Neural cell (in vitro differentiated cells): ENCODE measurements at regions not wholly inside any gene's neighbourhood (a gene's known extent, or its start where the extent isn't known, plus 50 kb on each side); places are given as distances from the start of the nearest gene placed in this dataset.

ENCODE experiments used
- H2AFZ ChIP-seq: fragments of 200-600, 300-800 bp; sonication (generic), shearing (Covaris generic); 2 replicates; pipeline ENCODE4 v1.6.0; 2014; ENCODE audit warnings: low read depth, mild to moderate bottlenecking, antibody characterized with exemption, low read length, moderate library complexity
- H3F3A ChIP-seq: fragments of 200-600 bp; shearing (Covaris generic); 2 replicates; pipeline ENCODE4 v1.6.1; 2016; ENCODE audit warnings: mild to moderate bottlenecking, moderate library complexity, mixed read lengths, antibody characterized with exemption, low read length; ENCODE audit not compliant: insufficient read depth, poor library complexity, severe bottlenecking
- H3K27ac ChIP-seq: fragments of 200-600, 300-800 bp; sonication (generic), shearing (Covaris generic); 2 replicates; pipeline ENCODE4 v1.5.1; 2014; ENCODE audit warnings: mild to moderate bottlenecking, low read length, moderate library complexity
- H3K27me3 ChIP-seq: fragments of 300-800, 200-600 bp; sonication (generic), shearing (Covaris generic); 2 replicates; pipeline ENCODE4 v1.6.0; 2014; ENCODE audit warnings: mild to moderate bottlenecking, low read depth, low read length, moderate library complexity; ENCODE audit not compliant: insufficient read depth
- H3K36me3 ChIP-seq: fragments of 300-800, 200-600 bp; sonication (generic), shearing (Covaris generic); 2 replicates; pipeline ENCODE4 v1.5.1; 2014; ENCODE audit warnings: mild to moderate bottlenecking, antibody characterized with exemption, low read length, moderate library complexity; ENCODE audit not compliant: insufficient read depth
- H3K4me2 ChIP-seq: fragments of 300-800, 200-600 bp; sonication (generic), shearing (Covaris generic); 2 replicates; pipeline ENCODE4 v1.6.0; 2014; ENCODE audit warnings: mild to moderate bottlenecking, low read length
- H3K4me3 ChIP-seq: fragments of 300-800, 200-600 bp; sonication (generic), shearing (Covaris generic); 2 replicates; pipeline ENCODE4 v1.5.1; 2014; ENCODE audit warnings: mild to moderate bottlenecking, low read length, moderate library complexity
- H3K79me2 ChIP-seq: fragments of 200-600 bp; shearing (Covaris generic); replicated peaks from 2 replicates; pipeline ENCODE4 v1.6.0; 2014; ENCODE audit warnings: mild to moderate bottlenecking, low read length, moderate library complexity; ENCODE audit not compliant: insufficient read depth
- H3K9ac ChIP-seq: fragments of 300-800, 200-600 bp; sonication (generic), shearing (Covaris generic); 2 replicates; pipeline ENCODE4 v1.6.1; 2016; ENCODE audit warnings: mild to moderate bottlenecking, low read length, mixed read lengths
- H3K9me2 ChIP-seq: fragments of 200-600 bp; shearing (Covaris generic); 2 replicates; pipeline ENCODE4 v1.6.1; 2016; ENCODE audit warnings: mild to moderate bottlenecking, low read length, mixed read lengths; ENCODE audit not compliant: insufficient read depth
- H3K9me3 ChIP-seq: fragments of 200-600, 300-800 bp; sonication (generic), shearing (Covaris generic); 2 replicates; pipeline ENCODE4 v1.6.1; 2016; ENCODE audit warnings: mild to moderate bottlenecking, mixed run types, low read length, moderate library complexity, mixed read lengths
- H4K20me1 ChIP-seq: fragments of 200-600 bp; shearing (Covaris generic); 2 replicates; pipeline ENCODE4 v1.6.1; 2016; ENCODE audit warnings: mild to moderate bottlenecking, mixed run types; ENCODE audit not compliant: insufficient read depth
- CTCF ChIP-seq: fragments of 450-650 bp; IDR thresholded peaks from 2 replicates; pipeline ENCODE4 v1.5.1; 2014; ENCODE audit warnings: antibody characterized with exemption, mild to moderate bottlenecking, moderate library complexity; ENCODE audit not compliant: poor library complexity, severe bottlenecking
- EP300 ChIP-seq: fragments of 450-650 bp; conservative IDR thresholded peaks from 2 replicates; pipeline ENCODE4 v1.6.1; 2014; ENCODE audit warnings: antibody characterized with exemption, mild to moderate bottlenecking, moderate library complexity; ENCODE audit not compliant: poor library complexity, severe bottlenecking
- EZH2 ChIP-seq: fragments of 200-600, 300-800 bp; shearing (Covaris generic), sonication (generic); IDR thresholded peaks from 2 replicates; pipeline ENCODE4 v1.6.1; 2014; ENCODE audit warnings: antibody characterized with exemption, low read length, borderline replicate concordance, mild to moderate bottlenecking; ENCODE audit not compliant: insufficient read depth, poor library complexity, severe bottlenecking
- MXI1 ChIP-seq: fragments of 450-650 bp; conservative IDR thresholded peaks from 2 replicates; pipeline ENCODE4 v1.6.1; 2014; ENCODE audit warnings: antibody characterized with exemption, mild to moderate bottlenecking; ENCODE audit not compliant: poor library complexity, severe bottlenecking
- POLR2AphosphoS5 ChIP-seq: IDR thresholded peaks from 2 replicates; pipeline ENCODE4 v1.6.1; 2012
- RAD21 ChIP-seq: fragments of 450-650 bp; conservative IDR thresholded peaks from 2 replicates; pipeline ENCODE4 v1.6.1; 2014; ENCODE audit warnings: antibody characterized with exemption, mild to moderate bottlenecking, moderate library complexity
- REST ChIP-seq: IDR thresholded peaks from 2 replicates; pipeline ENCODE4 v1.6.1; 2012; ENCODE audit warnings: borderline replicate concordance
- SMC3 ChIP-seq: fragments of 450-650 bp; conservative IDR thresholded peaks from 2 replicates; pipeline ENCODE4 v1.6.1; 2014; ENCODE audit warnings: antibody characterized with exemption, mild to moderate bottlenecking, moderate library complexity; ENCODE audit not compliant: poor library complexity
- TAF1 ChIP-seq: IDR thresholded peaks from 2 replicates; pipeline ENCODE4 v1.6.1; 2012; ENCODE audit warnings: low read depth

- Histone ChIP-seq H3K9ac (no peak overlapping the region), H3K79me2 (no peaks in the 10 kb centered on the region), H3K9me2 (no peaks in the 10 kb centered on the region), H3K4me2 (no peak overlapping the region), H3K9me3 (no peaks in the 10 kb centered on the region), H3K4me3 (no peak overlapping the region), H3K27ac (no peak overlapping the region), H3K27me3 (no peaks in the 10 kb centered on the region), H4K20me1 (no peaks in the 10 kb centered on the region), H3K36me3 (no peaks in the 10 kb centered on the region), H2AFZ (no peak overlapping the region), H3F3A (no peaks in the 10 kb centered on the region)
- TF ChIP-seq MXI1, result no peak
- TF ChIP-seq SMC3, result no peak
- no peak for TF ChIP-seq REST
- TF ChIP-seq EP300, result no peak
- TF ChIP-seq CTCF, result no peak
- TF ChIP-seq TAF1, result no peak
- TF ChIP-seq POLR2AphosphoS5, result no peak
- TF ChIP-seq EZH2, result no peak
- TF ChIP-seq RAD21, result no peak
These were observed 77.6 kb upstream of the ANO3 start for GRCh38 chr11:26254378-26254777.

GRCh38 chr11:26263769-26264168 is 68.2 kb upstream of the ANO3 start:
- Histone ChIP-seq H3K27me3 (no peaks in the 10 kb centered on the region), H3K4me2 (no peak overlapping the region), H3K4me3 (no peak overlapping the region), H3K79me2 (no peaks in the 10 kb centered on the region), H3F3A (no peaks in the 10 kb centered on the region), H2AFZ (no peak overlapping the region), H3K9me3 (no peaks in the 10 kb centered on the region), H3K9ac (no peak overlapping the region), H3K9me2 (no peaks in the 10 kb centered on the region), H4K20me1 (no peaks in the 10 kb centered on the region), H3K27ac (no peak overlapping the region), H3K36me3 (no peaks in the 10 kb centered on the region)
- TF ChIP-seq MXI1, result no peak
- no peak for TF ChIP-seq EZH2
- TF ChIP-seq EP300, result no peak
- no peak for TF ChIP-seq TAF1

GRCh38 chr11:26264266-26264665 is 67.7 kb upstream of the ANO3 start:
- Histone ChIP-seq H3K4me2 (no peak overlapping the region), H3K9me3 (no peaks in the 10 kb centered on the region), H4K20me1 (no peaks in the 10 kb centered on the region), H3F3A (no peaks in the 10 kb centered on the region), H3K36me3 (no peaks in the 10 kb centered on the region), H2AFZ (no peak overlapping the region), H3K9ac (no peak overlapping the region), H3K4me3 (no peak overlapping the region), H3K27me3 (no peaks in the 10 kb centered on the region), H3K79me2 (no peaks in the 10 kb centered on the region), H3K27ac (no peak overlapping the region), H3K9me2 (no peaks in the 10 kb centered on the region)
- TF ChIP-seq SMC3 (no peak), CTCF (no peak), EZH2 (no peak), REST (no peak)
